ENCODE measurements at regions not wholly inside any gene's neighbourhood (a gene's known extent, or its start where the extent isn't known, plus 50 kb on each side); places are given as distances from the start of the nearest gene placed in this dataset.
"Not testable (repeated sequence)": the region's sequence is repeated elsewhere in the genome, so short reads cannot be mapped to it uniquely, and the experiment has no call there.

- Mint-ChIP-seq H3K4me1 (ENCODE audit: low read depth) (peaks cover 12% of the 10 kb centered on the region), H3K4me3 (ENCODE audit: unreplicated experiment) (no peak overlapping the region), H3K27ac (ENCODE audit: unreplicated experiment) (no peak overlapping the region), H3K36me3 (ENCODE audit: low read depth) (peaks cover 5% of the 10 kb centered on the region), H3K27me3 (ENCODE audit: low read depth) (no peaks in the 10 kb centered on the region), H3K9me3 (ENCODE audit: low read depth) (peaks cover 7% of the 10 kb centered on the region)
- DNase-seq (ENCODE audit: low spot score) = no peak
- TF ChIP-seq, protein P1, sequence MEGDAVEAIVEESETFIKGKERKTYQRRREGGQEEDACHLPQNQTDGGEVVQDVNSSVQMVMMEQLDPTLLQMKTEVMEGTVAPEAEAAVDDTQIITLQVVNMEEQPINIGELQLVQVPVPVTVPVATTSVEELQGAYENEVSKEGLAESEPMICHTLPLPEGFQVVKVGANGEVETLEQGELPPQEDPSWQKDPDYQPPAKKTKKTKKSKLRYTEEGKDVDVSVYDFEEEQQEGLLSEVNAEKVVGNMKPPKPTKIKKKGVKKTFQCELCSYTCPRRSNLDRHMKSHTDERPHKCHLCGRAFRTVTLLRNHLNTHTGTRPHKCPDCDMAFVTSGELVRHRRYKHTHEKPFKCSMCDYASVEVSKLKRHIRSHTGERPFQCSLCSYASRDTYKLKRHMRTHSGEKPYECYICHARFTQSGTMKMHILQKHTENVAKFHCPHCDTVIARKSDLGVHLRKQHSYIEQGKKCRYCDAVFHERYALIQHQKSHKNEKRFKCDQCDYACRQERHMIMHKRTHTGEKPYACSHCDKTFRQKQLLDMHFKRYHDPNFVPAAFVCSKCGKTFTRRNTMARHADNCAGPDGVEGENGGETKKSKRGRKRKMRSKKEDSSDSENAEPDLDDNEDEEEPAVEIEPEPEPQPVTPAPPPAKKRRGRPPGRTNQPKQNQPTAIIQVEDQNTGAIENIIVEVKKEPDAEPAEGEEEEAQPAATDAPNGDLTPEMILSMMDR (IDR thresholded peaks at IDR 0.05) = no peak
Measured at GRCh38 chr11:34773211-34773610, 143.0 kb downstream of the APIP start.

GRCh38 chr11:34770111-34770510 lies 146.1 kb downstream of the APIP start:
- Mint-ChIP-seq H3K4me3 (ENCODE audit: unreplicated experiment) (no peak overlapping the region), H3K27ac (ENCODE audit: unreplicated experiment) (no peak overlapping the region), H3K36me3 (ENCODE audit: low read depth) (peaks cover 6% of the 10 kb centered on the region), H3K4me1 (ENCODE audit: low read depth) (peaks cover 12% of the 10 kb centered on the region), H3K9me3 (ENCODE audit: low read depth) (peaks cover 7% of the 10 kb centered on the region), H3K27me3 (ENCODE audit: low read depth) (no peaks in the 10 kb centered on the region)
- TF ChIP-seq, protein P1 (IDR thresholded peaks at IDR 0.05) = no peak
- DNase-seq (ENCODE audit: low spot score) = no peak

DNA sequence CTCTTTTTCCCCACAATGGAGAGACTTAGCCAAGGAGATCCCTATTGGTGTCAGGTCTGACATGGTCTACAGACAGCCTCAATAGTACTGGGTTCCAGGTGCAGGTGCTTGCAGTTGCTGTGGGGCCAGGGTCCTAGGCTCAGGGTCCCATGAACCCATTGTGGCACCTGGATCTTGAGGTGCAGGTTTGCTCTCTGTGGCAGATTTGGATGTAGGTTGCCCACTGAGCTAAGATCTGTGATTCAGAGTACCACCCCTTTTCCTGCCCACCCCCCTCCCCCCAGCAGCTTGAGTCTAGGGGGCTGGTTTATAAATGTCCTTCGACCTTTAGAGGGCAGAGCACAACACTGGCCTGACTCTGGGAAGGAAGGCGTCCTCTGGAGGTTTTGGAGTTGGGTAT lies 147.0 kb downstream of the APIP start:
- no peaks in the 10 kb centered on the region for H3K27me3 Mint-ChIP-seq (ENCODE audit: low read depth)
- no peak overlapping the region for H3K4me3 Mint-ChIP-seq (ENCODE audit: unreplicated experiment)
- TF ChIP-seq, protein P1 (IDR thresholded peaks at IDR 0.05) = no peak
- H3K9me3 Mint-ChIP-seq (ENCODE audit: low read depth) = peaks cover 9% of the 10 kb centered on the region
- H3K36me3 Mint-ChIP-seq (ENCODE audit: low read depth) = peaks cover 9% of the 10 kb centered on the region
- no peak overlapping the region for H3K27ac Mint-ChIP-seq (ENCODE audit: unreplicated experiment)
- peaks cover 12% of the 10 kb centered on the region for H3K4me1 Mint-ChIP-seq (ENCODE audit: low read depth)
- no peak for DNase-seq (ENCODE audit: low spot score)

DNA sequence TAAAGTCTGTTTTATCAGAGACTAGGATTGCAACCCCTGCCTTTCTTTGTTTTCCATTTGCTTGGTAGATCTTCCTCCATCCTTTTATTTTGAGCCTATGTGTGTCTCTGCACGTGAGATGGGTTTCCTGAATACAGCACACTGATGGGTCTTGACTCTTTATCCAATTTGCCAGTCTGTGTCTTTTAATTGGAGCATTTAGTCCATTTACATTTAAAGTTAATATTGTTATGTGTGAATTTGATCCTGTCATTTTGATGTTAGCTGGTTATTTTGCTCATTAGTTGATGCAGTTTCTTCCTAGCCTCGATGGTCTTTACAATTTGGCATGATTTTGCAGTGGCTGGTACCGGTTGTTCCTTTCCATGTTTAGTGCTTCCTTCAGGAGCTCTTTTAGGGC lies 141.7 kb downstream of the EHF start:
- H3K27me3 Mint-ChIP-seq (ENCODE audit: low read depth); DNase-seq (ENCODE audit: low spot score); H3K4me1 Mint-ChIP-seq (ENCODE audit: low read depth); H3K27ac Mint-ChIP-seq (ENCODE audit: unreplicated experiment); H3K4me3 Mint-ChIP-seq (ENCODE audit: unreplicated experiment): not testable (repeated sequence)
- Mint-ChIP-seq H3K9me3 (ENCODE audit: low read depth) (peaks cover 21% of the 10 kb centered on the region), H3K36me3 (ENCODE audit: low read depth) (peaks cover 24% of the 10 kb centered on the region)

GRCh38 chr11:34758262-34758661 lies 137.4 kb downstream of the EHF start:
- Mint-ChIP-seq H3K4me1 (ENCODE audit: low read depth) (no peaks in the 10 kb centered on the region), H3K4me3 (ENCODE audit: unreplicated experiment) (no peak overlapping the region), H3K27ac (ENCODE audit: unreplicated experiment) (no peak overlapping the region), H3K27me3 (ENCODE audit: low read depth) (no peaks in the 10 kb centered on the region), H3K36me3 (ENCODE audit: low read depth) (peaks cover 18% of the 10 kb centered on the region), H3K9me3 (ENCODE audit: low read depth) (peaks cover 10% of the 10 kb centered on the region)
- TF ChIP-seq, protein P1 (IDR thresholded peaks at IDR 0.05) = no peak
- no peak for DNase-seq (ENCODE audit: low spot score)

- Mint-ChIP-seq H3K4me1 (ENCODE audit: low read depth) (no peaks in the 10 kb centered on the region), H3K9me3 (ENCODE audit: low read depth) (peaks cover 7% of the 10 kb centered on the region), H3K27me3 (ENCODE audit: low read depth) (no peaks in the 10 kb centered on the region), H3K36me3 (ENCODE audit: low read depth) (peaks cover 18% of the 10 kb centered on the region), H3K27ac (ENCODE audit: unreplicated experiment) (no peak overlapping the region), H3K4me3 (ENCODE audit: unreplicated experiment) (no peak overlapping the region)
- no peak for DNase-seq (ENCODE audit: low spot score)
- TF ChIP-seq, protein P1 (IDR thresholded peaks at IDR 0.05) = no peak
Measured at GRCh38 chr11:34757026-34757451, 136.1 kb downstream of the EHF start.

Data from chondrocyte (in vitro differentiated cells).